GM11168 (cell line): ENCODE measurements at regions not wholly inside any gene's neighbourhood (a gene's known extent, or its start where the extent isn't known, plus 50 kb on each side); places are given as distances from the start of the nearest gene placed in this dataset.

Source experiments
- in situ Hi-C: fragments of 300-500 bp; cut with MboI; formaldehyde crosslinking; loops from one replicate; pipeline ENCODE4 v1.12.0; 2022; ENCODE audit warnings: low sequenced_read_pairs; ENCODE audit not compliant: unreplicated experiment

DNA sequence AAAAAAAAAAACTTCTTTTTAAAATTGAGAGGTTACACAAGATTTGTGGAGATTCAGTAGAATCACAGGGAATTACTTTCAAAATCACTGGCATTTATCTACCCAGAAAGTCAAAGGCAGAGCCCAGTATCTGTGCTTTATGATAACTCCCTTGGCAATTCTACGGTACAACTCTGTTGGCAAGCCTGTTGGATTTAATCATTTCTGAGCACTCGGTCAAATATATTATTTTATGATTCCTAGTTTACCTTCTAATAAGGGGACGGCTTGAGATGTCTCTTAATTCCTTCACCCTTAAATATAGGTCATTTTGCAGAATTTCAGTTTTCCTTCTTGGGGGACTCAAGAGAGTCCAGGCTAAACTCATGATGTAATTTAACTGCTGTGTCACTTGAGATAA lies 987.6 kb downstream of the EFNB2 start:
- in situ Hi-C loops: no loop called here

DNA sequence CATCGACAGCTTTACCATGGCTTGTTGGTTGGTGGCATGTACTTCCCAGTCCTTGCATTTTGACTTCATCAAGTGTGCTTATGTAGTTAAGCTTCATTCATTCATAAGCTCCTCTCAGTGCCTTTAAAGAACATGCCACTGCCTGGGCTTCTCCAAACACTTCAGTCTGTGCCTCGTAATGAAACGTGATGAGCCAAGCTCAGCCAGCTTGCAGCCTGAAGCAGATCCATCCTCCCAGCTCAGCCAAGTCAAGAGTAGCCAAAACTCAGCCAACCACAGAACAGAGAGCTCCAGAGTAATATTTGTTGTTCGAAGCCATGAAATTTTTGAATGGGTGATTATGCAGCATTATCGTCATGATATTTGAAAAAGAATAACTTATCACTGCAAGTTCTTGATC lies 989.7 kb downstream of the EFNB2 start:
- in situ Hi-C loops: no loop called here

DNA sequence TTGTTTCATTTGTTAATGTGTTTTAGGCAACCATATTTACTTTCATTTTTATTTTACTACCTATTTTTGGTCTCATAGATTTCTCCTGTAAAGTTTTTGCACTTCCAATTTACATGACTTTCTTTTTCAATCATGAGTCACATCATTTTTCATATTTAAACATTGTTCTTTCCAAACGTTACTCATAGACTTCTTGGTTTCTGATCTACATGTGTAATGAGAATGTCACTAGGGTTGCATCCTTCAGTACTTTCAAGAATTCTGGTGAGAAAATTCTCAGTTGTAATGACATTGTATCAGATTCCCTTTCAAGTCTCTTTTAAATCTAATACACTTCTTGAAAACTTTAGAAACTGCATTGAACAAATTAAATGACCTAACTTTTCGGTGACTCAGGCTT lies 991.7 kb downstream of the EFNB2 start:
- in situ Hi-C loops: no loop called here

- in situ Hi-C loops: no loop called here
Observed at GRCh38 chr13:105541565-105541964, 993.9 kb downstream of the EFNB2 start.

DNA sequence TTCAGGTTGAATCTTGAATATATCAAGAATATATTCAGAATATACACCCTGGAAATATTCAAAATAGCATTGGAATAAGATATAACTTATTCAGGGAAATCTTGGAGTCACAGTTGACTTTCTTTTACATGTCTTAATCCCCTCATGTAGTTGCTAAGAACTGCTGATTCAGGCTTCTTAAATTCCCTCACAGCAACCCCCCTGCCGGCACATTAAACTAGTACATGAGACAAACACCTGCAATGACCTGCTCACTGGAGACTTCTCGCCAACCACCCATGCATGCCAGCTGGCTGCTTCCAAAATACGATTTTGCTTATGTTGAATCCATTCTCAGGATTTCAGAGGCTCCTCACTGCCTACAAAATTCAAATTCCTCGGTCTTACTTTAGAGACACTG lies 997.1 kb downstream of the EFNB2 start:
- in situ Hi-C loops: no loop called here

- in situ Hi-C loops: no loop called here
Observed at GRCh38 chr13:105537113-105537512, 998.3 kb downstream of the EFNB2 start.

GRCh38 chr13:105530468-105530867 lies 1005.0 kb downstream of the EFNB2 start:
- in situ Hi-C loops: no loop called here

DNA sequence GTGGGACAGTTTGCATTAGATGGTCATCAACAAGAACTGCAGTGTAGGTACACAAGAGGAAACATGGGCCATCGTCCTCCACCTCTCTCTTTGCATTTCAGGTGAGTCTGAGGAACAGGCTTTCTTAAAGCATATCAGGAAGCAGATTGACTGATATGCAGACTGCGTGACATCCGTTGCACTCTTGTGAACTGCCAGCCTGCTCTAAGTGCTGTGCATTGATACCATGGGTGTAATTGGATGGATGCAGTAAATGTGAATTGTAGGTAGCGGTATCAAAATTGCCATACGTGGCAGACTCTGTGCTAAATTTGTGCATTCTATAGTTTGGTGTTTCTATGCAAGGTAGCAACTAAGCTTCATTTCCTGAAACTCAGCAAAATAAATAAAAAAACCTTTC lies 1008.3 kb downstream of the EFNB2 start:
- in situ Hi-C loops: no loop called here

GRCh38 chr13:105519771-105520170 lies 1015.7 kb downstream of the EFNB2 start:
- in situ Hi-C loops: no loop called here

- in situ Hi-C loops: no loop called here
Observed at GRCh38 chr13:105518086-105518485, 1017.4 kb downstream of the EFNB2 start.

DNA sequence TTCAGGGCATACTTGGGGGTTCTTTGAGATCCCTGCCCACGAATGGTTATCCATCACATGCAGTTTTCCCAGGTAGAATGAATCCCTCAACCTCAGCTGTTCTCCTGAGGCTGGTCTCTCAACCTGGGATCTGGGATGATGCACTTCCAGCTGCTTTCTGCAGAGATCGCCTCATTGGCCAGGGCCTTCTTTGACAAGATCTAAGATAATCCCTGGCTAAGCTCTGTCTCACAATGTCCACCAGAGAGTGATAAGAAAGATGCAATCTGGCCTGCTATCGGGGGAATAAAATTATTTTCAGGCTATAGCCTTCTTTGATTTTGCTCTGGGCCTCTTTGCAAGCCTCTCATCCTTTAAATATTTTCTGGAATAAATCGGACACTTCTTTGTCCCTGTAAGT lies 1021.1 kb downstream of the EFNB2 start:
- in situ Hi-C loops: no loop called here

DNA sequence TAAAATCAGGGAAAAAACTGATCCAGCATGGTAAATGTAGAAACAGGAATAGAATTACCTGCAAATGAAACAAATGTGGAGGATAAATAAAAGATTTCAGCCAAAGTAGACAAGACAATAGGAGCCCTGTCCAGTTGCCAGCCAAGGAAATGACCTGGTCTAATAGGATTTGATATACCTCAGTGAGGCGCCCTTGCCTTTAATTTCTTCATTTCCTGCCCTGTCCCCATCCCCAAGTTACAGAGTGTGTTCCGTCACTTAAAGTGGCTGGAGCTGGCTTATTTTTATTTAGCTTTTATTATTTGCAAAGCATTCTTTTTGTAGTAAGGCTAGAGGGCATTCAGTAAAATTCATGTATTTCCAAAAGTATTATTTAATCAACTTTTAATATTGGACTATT lies 1022.0 kb downstream of the EFNB2 start:
- in situ Hi-C loops: no loop called here

DNA sequence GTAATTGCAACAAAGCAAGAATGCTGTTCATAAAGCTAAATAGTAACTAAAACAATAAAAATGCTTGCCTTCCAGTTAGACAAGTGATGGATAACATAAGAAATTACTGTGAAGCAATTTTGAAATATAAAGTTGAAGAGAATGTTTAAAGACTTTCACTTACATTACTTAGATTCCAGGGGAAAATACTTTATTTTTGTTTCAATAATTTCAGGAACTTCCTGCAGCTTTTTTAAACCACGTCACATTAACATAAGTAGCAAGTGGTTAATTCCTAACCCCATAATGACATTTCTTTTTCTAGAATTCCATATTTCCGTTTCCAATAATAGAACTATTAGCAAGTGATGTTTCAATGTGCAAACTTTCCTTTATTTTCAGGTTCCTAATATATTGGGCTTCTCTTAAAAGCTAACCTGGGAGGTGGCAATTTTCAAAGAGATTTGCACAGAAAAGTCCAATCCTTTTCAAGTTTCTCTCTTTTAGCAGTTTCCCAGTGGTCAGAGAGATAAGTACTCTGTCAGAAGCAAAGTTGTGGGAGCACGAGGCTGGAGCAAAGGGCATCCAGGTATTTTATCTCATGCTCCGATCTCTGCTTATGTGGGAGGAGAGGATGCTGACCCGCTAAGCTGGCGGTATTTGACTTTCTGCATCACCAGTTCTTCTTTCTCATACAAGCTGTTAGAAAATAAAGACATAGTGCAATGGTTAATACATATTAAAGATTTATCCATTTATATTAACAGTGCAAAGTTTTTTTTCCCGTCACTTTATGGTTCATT lies 1025.3 kb downstream of the EFNB2 start:
- in situ Hi-C loops: no loop called here

DNA sequence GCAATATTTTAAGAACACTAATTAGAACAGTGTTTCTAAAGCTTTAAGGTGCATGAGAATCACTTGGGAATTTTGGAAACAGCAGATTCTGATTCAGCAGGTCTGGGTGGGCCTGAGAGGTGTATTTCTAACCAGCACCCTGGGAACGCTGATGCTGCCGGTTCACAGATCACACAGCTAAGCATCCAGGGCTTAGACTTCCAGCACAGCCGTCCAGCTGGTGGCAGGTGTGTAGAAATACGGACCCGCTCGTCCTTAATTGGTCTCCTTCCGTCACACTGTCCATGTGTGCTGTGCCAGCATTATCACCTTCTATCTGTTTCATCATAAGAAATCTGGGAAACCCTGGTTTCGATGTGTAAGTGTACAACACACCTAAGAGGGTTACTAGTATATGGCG lies 1029.0 kb downstream of the EFNB2 start:
- in situ Hi-C loops: no loop called here

GRCh38 chr13:105502193-105502592 lies 1033.3 kb downstream of the EFNB2 start:
- in situ Hi-C loops: no loop called here

- in situ Hi-C loops: no loop called here
Observed at GRCh38 chr13:105497597-105497996, 1037.9 kb downstream of the EFNB2 start.

DNA sequence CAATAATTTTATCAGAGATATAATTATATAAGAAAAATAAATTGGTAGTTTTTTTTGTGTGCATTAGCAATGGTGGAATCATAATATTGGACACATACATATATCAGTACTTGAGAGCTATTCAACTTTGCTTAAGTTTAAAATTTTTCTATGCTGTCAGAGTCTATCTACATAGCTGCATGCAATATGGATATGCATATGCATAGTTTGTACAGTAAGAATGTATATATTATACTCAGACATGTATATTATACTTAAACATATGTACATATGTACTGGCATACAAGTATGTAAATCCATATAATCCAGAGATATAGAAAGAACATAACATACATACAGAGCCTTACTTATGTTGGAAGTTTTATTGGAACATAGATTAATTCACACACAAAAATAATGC lies 1043.2 kb downstream of the EFNB2 start:
- in situ Hi-C loops: no loop called here

DNA sequence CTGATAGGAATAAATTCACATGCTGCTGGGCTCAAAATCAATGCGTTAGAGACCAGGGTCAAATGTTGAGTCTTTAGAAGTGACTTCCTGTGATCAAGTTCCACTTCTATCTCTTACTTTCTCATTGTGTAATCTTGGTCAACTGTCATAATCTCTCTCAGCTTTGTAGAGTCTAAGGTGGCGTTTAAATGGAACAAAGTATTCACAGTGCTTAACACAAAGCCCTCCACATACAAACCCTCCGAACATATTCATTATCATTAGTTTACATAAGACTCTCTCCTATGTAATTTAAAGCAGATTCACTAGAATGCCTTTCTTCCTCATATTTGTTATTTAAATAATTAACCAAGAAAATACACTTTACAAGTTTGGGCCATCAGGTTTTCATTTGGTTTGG lies 1044.1 kb downstream of the EFNB2 start:
- in situ Hi-C loops: no loop called here

DNA sequence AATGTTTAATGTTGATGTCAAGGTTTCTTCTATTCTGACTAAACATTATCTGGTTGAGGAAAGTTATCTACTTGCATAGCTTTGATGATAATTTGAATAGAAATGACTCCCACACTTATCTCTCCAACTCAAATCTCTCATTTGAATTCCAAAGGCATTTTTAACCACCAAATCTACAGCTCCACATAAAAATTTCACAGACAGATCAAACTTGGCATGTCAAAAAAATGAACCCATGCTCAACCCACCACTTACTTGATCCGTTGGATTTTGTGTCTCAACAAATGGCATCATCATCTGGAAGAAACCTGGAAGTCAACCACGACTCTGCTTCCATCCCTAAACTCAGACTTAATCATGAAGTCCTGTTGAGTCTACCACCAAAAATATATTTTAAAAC lies 1050.4 kb downstream of the EFNB2 start:
- in situ Hi-C loops: no loop called here

DNA sequence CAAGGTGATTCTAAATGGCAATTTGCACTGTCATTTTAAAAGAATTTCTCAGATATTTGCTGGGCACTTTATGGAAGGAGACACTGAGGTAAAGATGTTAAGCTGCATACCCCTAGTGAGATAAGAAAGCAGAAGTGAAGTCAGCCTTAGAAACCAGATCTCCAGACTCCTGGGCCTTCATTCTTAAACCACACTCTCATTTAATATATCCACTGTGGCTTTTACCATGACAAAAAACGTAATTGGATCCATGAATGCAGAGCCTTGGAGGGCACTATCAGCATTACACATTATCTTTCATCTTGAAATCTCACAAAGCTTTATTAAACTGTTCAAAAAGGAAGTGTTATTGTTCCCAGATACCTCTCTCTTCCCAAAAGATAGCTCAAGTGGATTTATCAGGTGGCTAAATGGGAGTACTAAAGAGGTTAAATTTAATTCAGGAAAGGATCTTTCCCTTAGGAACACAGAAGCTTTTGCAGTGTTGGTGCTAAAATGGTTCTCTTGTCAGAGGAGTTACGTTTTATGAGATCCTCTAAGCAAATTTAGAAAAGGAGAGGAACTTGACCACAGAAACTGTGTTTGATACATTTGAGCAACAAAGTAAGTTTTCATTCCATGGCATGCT lies 1060.4 kb downstream of the EFNB2 start:
- in situ Hi-C loops: no loop called here

GRCh38 chr13:105471673-105472072 lies 1063.8 kb downstream of the EFNB2 start:
- in situ Hi-C loops: no loop called here

- in situ Hi-C loops: no loop called here
Observed at GRCh38 chr13:105466376-105466775, 1069.1 kb downstream of the EFNB2 start.
